Spleen (tissue), 11 donors: ENCODE measurements at regions not wholly inside any gene's neighbourhood (a gene's known extent, or its start where the extent isn't known, plus 50 kb on each side); places are given as distances from the start of the nearest gene placed in this dataset.

ENCODE experiments used
- DNase-seq: peaks from one replicate; pipeline ENCODE4 v3.0.0-alpha.2; 2020
- H3K27ac ChIP-seq, 8 donors: fragments of 200-600 bp; sonication (generic) in 7 of 8; 1 replicate in 4 of 8; 2 replicates in 4 of 8; pipeline versions ENCODE4 v1.5.0 to v1.8.0; 2016 to 2021; ENCODE audit warnings: inconsistent platforms in 4 of 8, mild to moderate bottlenecking in 4 of 8, moderate library complexity in 1 of 8
- H3K27me3 ChIP-seq, 7 donors: fragments of 200-600 bp; sonication (generic) in 6 of 7; replicated peaks in 1 of 7; 1 replicate in 4 of 7; 2 replicates in 3 of 7; pipeline versions ENCODE4 v1.5.0 to v1.8.0; 2016 to 2021; ENCODE audit warnings: inconsistent platforms in 3 of 7, mild to moderate bottlenecking in 1 of 7
- H3K36me3 ChIP-seq, 6 donors: fragments of 200-600 bp; sonication (generic) in 5 of 6; 1 replicate in 4 of 6; 2 replicates in 2 of 6; pipeline versions ENCODE4 v1.5.0 to v1.8.0; 2016 to 2021; ENCODE audit warnings: inconsistent platforms in 2 of 6
- H3K4me1 ChIP-seq, 6 donors: fragments of 200-600 bp; sonication (generic) in 5 of 6; 1 replicate in 3 of 6; 2 replicates in 3 of 6; pipeline versions ENCODE4 v1.5.0 to v1.8.0; 2016 to 2021; ENCODE audit warnings: inconsistent platforms in 3 of 6
- H3K4me3 ChIP-seq, 8 donors: fragments of 200-600 bp; sonication (generic) in 7 of 8; 1 replicate in 4 of 8; 2 replicates in 4 of 8; pipeline versions ENCODE4 v1.5.0 to v1.8.0; 2016 to 2021; ENCODE audit warnings: inconsistent platforms in 4 of 8, mild to moderate bottlenecking in 4 of 8, moderate library complexity in 2 of 8
- H3K9me3 ChIP-seq, 8 donors: fragments of 200-600 bp; sonication (generic) in 7 of 8; 1 replicate in 4 of 8; 2 replicates in 4 of 8; pipeline versions ENCODE4 v1.5.0 to v1.8.0; 2016 to 2021; ENCODE audit warnings: inconsistent platforms in 4 of 8
- POLR2A ChIP-seq, 3 donors: fragments of 450-650 bp; IDR thresholded peaks; one replicate each; pipeline ENCODE4 v1.5.1; 2017; ENCODE audit warnings: antibody characterized with exemption in 3 of 3, mild to moderate bottlenecking in 1 of 3
- POLR2AphosphoS5 ChIP-seq, 3 donors: sonication (generic); formaldehyde crosslinking; IDR thresholded peaks; one replicate each; pipeline ENCODE4 v1.5.1; 2017; ENCODE audit warnings: antibody characterized with exemption in 3 of 3
- WGBS, 5 donors: extraction: QIAGEN DNeasy Blood & Tissue Kit in 3 of 5; methylation state at CpG; one replicate each; pipeline versions ENCODE4 v1.1.5 to v1.1.7; 2013 to 2018; 5-methylcytosine and 5-hydroxymethylcytosine counted together
- intact Hi-C: fragments of 100-400 bp; cut with DNase I; formaldehyde crosslinking; loops from one replicate; pipeline ENCODE4 v1.15.0; 2023; ENCODE audit warnings: low total_unique reads
- TF ChIP-seq, protein P1 (sequence below), 11 experiments: fragments of 200-600 bp in 7 of 11; fragments of 450-650 bp in 4 of 11; sonication (generic) in 4 of 11; IDR thresholded peaks in 8 of 11; conservative IDR thresholded peaks in 3 of 11; 1 replicate in 7 of 11; 2 replicates in 4 of 11; pipeline versions ENCODE4 v1.4.0 to v1.8.0; 2016 to 2021; ENCODE audit warnings: antibody characterized with exemption in 11 of 11, inconsistent platforms in 4 of 11, mild to moderate bottlenecking in 1 of 11
- donor health status: healthy with polysubstance abuse.
- donor health status: DM: no; HTN: no; CAD: no; lungs with moderate emphysema.
- donor health status: DM: no; HTN: no; CAD: no.
- donor health status: Bipolar disorder and iron deficiency.
- donor health status: healthy.
- donor health status: DM: no; HTN: no; CAD: no.
- donor health status: DM: yes; HTN: yes; CAD: no.

DNA sequence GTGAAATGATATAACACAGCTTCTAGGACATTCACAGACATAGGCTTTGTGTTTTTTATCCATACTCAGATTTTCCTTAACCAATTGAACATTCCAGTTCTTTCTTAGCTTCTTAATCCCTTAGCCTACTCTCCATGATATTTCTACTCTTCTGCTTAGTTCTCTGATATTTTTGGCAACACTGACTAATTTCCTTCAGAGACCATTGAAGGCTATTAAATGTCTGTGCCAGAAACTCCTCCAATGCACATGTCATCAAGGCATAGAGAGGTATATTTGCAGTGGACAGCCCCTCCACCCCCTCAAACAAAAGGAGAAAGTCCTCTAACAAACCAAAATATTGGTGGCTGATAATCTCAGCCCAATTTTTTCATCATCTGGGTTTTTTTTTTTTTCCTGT lies 105.9 kb upstream of the TSC22D2 start:
- intact Hi-C loops = no loop called here
- no peak for DNase-seq
- Histone ChIP-seq H3K27me3 (peaks cover 0 to 4% (median 0%) of the 10 kb centered on the region in 7 donors), H3K9me3 (no peaks in the 10 kb centered on the region), H3K4me1 (no peaks in the 10 kb centered on the region), H3K27ac (no peak overlapping the region), H3K36me3 (no peaks in the 10 kb centered on the region), H3K4me3 (no peak overlapping the region)
- TF ChIP-seq POLR2AphosphoS5 (IDR thresholded peaks at IDR 0.05) (no peak), POLR2A (IDR thresholded peaks at IDR 0.05) (no peak)
- TF ChIP-seq, protein P1, sequence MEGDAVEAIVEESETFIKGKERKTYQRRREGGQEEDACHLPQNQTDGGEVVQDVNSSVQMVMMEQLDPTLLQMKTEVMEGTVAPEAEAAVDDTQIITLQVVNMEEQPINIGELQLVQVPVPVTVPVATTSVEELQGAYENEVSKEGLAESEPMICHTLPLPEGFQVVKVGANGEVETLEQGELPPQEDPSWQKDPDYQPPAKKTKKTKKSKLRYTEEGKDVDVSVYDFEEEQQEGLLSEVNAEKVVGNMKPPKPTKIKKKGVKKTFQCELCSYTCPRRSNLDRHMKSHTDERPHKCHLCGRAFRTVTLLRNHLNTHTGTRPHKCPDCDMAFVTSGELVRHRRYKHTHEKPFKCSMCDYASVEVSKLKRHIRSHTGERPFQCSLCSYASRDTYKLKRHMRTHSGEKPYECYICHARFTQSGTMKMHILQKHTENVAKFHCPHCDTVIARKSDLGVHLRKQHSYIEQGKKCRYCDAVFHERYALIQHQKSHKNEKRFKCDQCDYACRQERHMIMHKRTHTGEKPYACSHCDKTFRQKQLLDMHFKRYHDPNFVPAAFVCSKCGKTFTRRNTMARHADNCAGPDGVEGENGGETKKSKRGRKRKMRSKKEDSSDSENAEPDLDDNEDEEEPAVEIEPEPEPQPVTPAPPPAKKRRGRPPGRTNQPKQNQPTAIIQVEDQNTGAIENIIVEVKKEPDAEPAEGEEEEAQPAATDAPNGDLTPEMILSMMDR (IDR thresholded peaks at IDR 0.05 in 8 of 11, conservative IDR thresholded peaks at IDR 0.05 in 3 of 11) = no peak

GRCh38 chr3:150300852-150301517 lies 107.1 kb upstream of the TSC22D2 start:
- H3K27ac ChIP-seq = no peak overlapping the region
- DNase-seq = no peak
- no peak overlapping the region for H3K4me3 ChIP-seq
- no peaks in the 10 kb centered on the region for H3K36me3 ChIP-seq
- H3K9me3 ChIP-seq = no peaks in the 10 kb centered on the region
- intact Hi-C loops = no loop called here
- no peak for TF ChIP-seq POLR2AphosphoS5 (IDR thresholded peaks at IDR 0.05)
- no peak for TF ChIP-seq POLR2A (IDR thresholded peaks at IDR 0.05)
- TF ChIP-seq, protein P1 (IDR thresholded peaks at IDR 0.05 in 8 of 11, conservative IDR thresholded peaks at IDR 0.05 in 3 of 11) = no peak
- H3K4me1 ChIP-seq = no peaks in the 10 kb centered on the region
- H3K27me3 ChIP-seq = peaks cover 0 to 4% (median 0%) of the 10 kb centered on the region in 7 donors
- 41 to 56% (median 52%) methylated on average over 8 of the region's 8 CpGs for WGBS, 5 donors

GRCh38 chr3:150300388-150300787 lies 107.7 kb upstream of the TSC22D2 start:
- Histone ChIP-seq H3K4me3 (no peak overlapping the region), H3K27me3 (peaks cover 0 to 4% (median 0%) of the 10 kb centered on the region in 7 donors), H3K4me1 (no peaks in the 10 kb centered on the region), H3K36me3 (no peaks in the 10 kb centered on the region), H3K27ac (no peak overlapping the region), H3K9me3 (no peaks in the 10 kb centered on the region)
- TF ChIP-seq, protein P1 (IDR thresholded peaks at IDR 0.05 in 8 of 11, conservative IDR thresholded peaks at IDR 0.05 in 3 of 11) = no peak
- no peak for DNase-seq
- intact Hi-C loops = no loop called here
- WGBS, 5 donors = 62 to 89% (median 83%) methylated on average over 2 of the region's 2 CpGs

DNA sequence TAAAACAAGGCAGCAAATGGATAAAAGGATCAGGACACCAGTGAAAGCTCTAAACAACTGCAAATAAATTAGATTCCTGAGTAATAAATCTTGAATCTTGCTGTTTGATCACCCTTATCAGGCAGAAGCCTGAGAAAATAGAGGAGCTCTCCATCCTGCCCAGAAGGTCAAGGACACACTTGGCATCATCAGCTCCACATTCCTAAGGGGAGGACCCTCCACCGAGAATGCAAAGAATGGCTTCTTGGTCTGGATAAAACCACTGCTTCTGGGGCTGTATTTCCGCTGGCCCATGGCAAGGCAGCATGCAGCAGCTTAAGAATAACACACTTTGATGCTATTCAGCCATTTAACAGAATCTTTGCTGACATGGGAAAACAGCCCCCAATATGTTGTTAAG lies 108.9 kb upstream of the TSC22D2 start:
- Histone ChIP-seq H3K4me1 (no peaks in the 10 kb centered on the region), H3K27me3 (peaks cover 0 to 4% (median 0%) of the 10 kb centered on the region in 7 donors), H3K36me3 (no peaks in the 10 kb centered on the region), H3K9me3 (no peaks in the 10 kb centered on the region), H3K27ac (no peak overlapping the region), H3K4me3 (no peak overlapping the region)
- no peak for DNase-seq
- 57 to 80% (median 72%) methylated on average over 2 of the region's 2 CpGs for WGBS, 5 donors
- intact Hi-C loops = no loop called here
- TF ChIP-seq, protein P1 (IDR thresholded peaks at IDR 0.05 in 8 of 11, conservative IDR thresholded peaks at IDR 0.05 in 3 of 11) = no peak
- TF ChIP-seq POLR2A (IDR thresholded peaks at IDR 0.05) (no peak), POLR2AphosphoS5 (IDR thresholded peaks at IDR 0.05) (no peak)
